ENCODE measurements at regions not wholly inside any gene's neighbourhood (a gene's known extent, or its start where the extent isn't known, plus 50 kb on each side); places are given as distances from the start of the nearest gene placed in this dataset.

DNA sequence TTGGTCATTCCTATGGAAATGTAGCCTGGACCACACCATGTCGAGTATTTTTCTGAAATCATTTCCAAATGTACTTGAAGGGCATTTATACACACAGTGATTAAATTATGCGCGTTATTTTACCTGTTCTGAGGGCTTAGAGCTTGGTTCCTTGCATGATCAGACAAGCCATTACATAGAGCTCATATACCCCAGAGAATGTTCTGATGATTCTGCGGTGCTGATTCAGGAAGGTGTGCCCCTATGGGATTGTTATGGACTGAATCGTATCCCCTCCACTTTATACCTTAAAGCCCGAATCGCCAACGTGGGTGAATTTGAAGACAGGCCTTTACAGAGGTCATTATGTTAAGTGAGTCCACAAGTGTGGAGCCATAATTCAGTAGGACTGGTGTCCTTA is 848.9 kb downstream of the TRIML1 start:
- Histone ChIP-seq H3K4me3 (no peak overlapping the region), H3K4me1 (no peaks in the 10 kb centered on the region), H3K27ac (no peak overlapping the region), H3K9me3 (peaks cover 0 to 19% (median 11%) of the 10 kb centered on the region in 11 donors), H3K36me3 (no peaks in the 10 kb centered on the region), H3K27me3 (no peaks in the 10 kb centered on the region)
- ATAC-seq (no peak), DNase-seq (no peak)
- 88 to 91% methylated on average over 8 of the region's 8 CpGs for WGBS, 2 donors
- intact Hi-C loops (cut with DNase I), result no loop called here
- TF ChIP-seq, protein P1, sequence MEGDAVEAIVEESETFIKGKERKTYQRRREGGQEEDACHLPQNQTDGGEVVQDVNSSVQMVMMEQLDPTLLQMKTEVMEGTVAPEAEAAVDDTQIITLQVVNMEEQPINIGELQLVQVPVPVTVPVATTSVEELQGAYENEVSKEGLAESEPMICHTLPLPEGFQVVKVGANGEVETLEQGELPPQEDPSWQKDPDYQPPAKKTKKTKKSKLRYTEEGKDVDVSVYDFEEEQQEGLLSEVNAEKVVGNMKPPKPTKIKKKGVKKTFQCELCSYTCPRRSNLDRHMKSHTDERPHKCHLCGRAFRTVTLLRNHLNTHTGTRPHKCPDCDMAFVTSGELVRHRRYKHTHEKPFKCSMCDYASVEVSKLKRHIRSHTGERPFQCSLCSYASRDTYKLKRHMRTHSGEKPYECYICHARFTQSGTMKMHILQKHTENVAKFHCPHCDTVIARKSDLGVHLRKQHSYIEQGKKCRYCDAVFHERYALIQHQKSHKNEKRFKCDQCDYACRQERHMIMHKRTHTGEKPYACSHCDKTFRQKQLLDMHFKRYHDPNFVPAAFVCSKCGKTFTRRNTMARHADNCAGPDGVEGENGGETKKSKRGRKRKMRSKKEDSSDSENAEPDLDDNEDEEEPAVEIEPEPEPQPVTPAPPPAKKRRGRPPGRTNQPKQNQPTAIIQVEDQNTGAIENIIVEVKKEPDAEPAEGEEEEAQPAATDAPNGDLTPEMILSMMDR (IDR thresholded peaks at IDR 0.05), result no peak

DNA sequence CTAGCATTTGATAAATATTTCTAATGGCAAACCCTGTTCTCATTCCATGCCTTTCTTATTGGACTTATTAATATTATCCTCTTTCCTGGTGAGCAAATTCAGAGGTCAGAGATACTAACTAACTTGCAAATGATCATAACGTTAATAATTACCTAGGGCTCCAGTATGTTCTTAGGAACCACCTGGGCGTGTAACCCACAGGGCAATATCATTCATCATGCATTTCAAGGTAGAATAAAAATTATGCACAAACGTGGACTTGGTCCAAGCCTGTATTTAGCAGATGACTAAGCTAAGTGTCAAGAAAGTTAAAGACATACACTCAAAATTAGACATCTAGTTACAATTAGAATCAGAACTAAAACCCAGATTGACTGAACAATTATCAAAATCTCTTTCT is 850.1 kb downstream of the TRIML1 start:
- TF ChIP-seq, protein P1 (IDR thresholded peaks at IDR 0.05), result no peak
- no peaks in the 10 kb centered on the region for H3K4me1 ChIP-seq
- intact Hi-C loops (cut with DNase I), result no loop called here
- H3K27ac ChIP-seq, result no peak overlapping the region
- H3K4me3 ChIP-seq, result no peak overlapping the region
- peaks cover 0 to 14% (median 5%) of the 10 kb centered on the region in 11 donors for H3K9me3 ChIP-seq
- WGBS, 2 donors, result 65 to 70% methylated on average over 3 of the region's 3 CpGs
- DNase-seq (no peak), ATAC-seq (no peak)
- no peaks in the 10 kb centered on the region for H3K27me3 ChIP-seq
- H3K36me3 ChIP-seq, result no peaks in the 10 kb centered on the region

DNA sequence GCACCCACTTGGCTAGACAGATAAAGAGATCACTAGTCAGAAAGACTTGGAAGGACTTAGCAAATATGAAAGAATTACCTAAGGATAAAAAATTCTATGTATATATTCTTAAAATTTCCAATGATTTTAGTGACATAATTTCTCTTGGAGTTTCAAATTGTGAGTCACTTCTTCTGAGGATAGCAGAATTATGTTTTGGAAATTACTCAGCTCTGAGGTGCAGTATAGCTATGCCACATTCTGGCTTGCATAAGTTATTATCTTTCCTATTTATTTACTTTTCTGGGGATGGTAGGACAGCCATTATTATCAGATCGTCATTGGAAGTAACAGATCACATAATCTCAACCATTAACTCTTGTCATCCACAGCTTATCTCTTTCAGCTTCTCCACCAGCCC is 853.5 kb downstream of the TRIML1 start:
- no peak for ATAC-seq
- no peaks in the 10 kb centered on the region for H3K36me3 ChIP-seq
- no peaks in the 10 kb centered on the region for H3K4me1 ChIP-seq
- H3K27ac ChIP-seq, result no peak overlapping the region
- H3K9me3 ChIP-seq, result peaks cover 0 to 4% (median 0%) of the 10 kb centered on the region in 11 donors
- TF ChIP-seq, protein P1 (IDR thresholded peaks at IDR 0.05), result no peak
- WGBS, 2 donors, result 69 to 93% methylated on average over 1 of the region's 1 CpG
- DNase-seq, result no peak
- H3K27me3 ChIP-seq, result no peaks in the 10 kb centered on the region
- intact Hi-C loops (cut with DNase I), result no loop called here
- H3K4me3 ChIP-seq, result no peak overlapping the region

DNA sequence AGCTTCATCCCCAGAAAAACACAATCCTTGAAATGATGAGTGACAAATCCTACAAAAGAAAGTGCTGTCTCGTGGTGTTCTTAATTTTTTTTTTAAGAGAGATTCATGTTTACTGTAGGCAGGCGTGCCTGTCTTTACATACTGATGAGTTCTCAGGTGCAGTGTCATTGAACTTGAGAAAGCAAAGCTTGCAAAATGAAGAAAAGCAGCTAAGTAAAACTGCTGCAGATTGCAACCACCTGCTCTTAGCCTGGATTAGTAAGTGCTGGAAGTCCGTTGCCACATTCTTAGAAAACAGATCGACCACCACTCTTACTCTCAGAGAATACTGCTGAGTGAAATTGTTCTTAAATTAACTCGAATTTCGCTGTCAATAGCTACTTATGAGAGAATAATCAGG is 854.6 kb downstream of the TRIML1 start:
- Histone ChIP-seq H3K4me1 (no peaks in the 10 kb centered on the region), H3K4me3 (no peak overlapping the region), H3K27me3 (no peaks in the 10 kb centered on the region), H3K27ac (no peak overlapping the region), H3K36me3 (no peaks in the 10 kb centered on the region), H3K9me3 (peaks cover 0 to 4% (median 0%) of the 10 kb centered on the region in 11 donors)
- TF ChIP-seq, protein P1 (IDR thresholded peaks at IDR 0.05), result no peak
- ATAC-seq (no peak), DNase-seq (no peak)
- intact Hi-C loops (cut with DNase I), result no loop called here
- WGBS, 2 donors, result 79 to 81% methylated on average over 6 of the region's 6 CpGs
